CD14-positive monocyte (primary cell): ENCODE measurements at regions not wholly inside any gene's neighbourhood (a gene's known extent, or its start where the extent isn't known, plus 50 kb on each side); places are given as distances from the start of the nearest gene placed in this dataset.

Source experiments
- DNase-seq, 3 donors: peaks; one replicate each; pipeline ENCODE4 v3.0.0-alpha.2; 2011 to 2022
- H2AFZ ChIP-seq: 2 replicates; pipeline ENCODE4 v1.6.0; 2012; ENCODE audit warnings: mild to moderate bottlenecking, low read depth, low read length, inconsistent platforms; ENCODE audit not compliant: insufficient read depth, poor library complexity, severe bottlenecking
- H3K27ac ChIP-seq, 2 donors: 1 replicate in 1 of 2; 2 replicates in 1 of 2; pipeline ENCODE4 v1.5.1; 2012 to 2013; ENCODE audit warnings: low read length in 2 of 2, control low read depth in 1 of 2, inconsistent platforms in 1 of 2, low read depth in 1 of 2, mild to moderate bottlenecking in 1 of 2
- H3K27me3 ChIP-seq, 2 donors: one replicate each; pipeline versions ENCODE4 v1.6.0 to v1.6.1; 2011 to 2013; ENCODE audit warnings: low read length in 2 of 2; ENCODE audit not compliant: control insufficient read depth in 2 of 2, insufficient read depth in 2 of 2
- H3K36me3 ChIP-seq, 2 donors: replicated peaks in 1 of 2; 1 replicate in 1 of 2; 2 replicates in 1 of 2; pipeline versions ENCODE4 v1.5.1 to v1.6.1; 2012 to 2013; ENCODE audit warnings: low read length in 2 of 2, control low read depth in 1 of 2, inconsistent platforms in 1 of 2, mild to moderate bottlenecking in 1 of 2; ENCODE audit not compliant: insufficient read depth in 2 of 2, control insufficient read depth in 1 of 2
- H3K4me1 ChIP-seq, 2 donors: 1 replicate in 1 of 2; 2 replicates in 1 of 2; pipeline versions ENCODE4 v1.5.1 to v1.6.1; 2012 to 2013; ENCODE audit warnings: low read length in 2 of 2, control low read depth in 1 of 2, inconsistent platforms in 1 of 2, mild to moderate bottlenecking in 1 of 2, moderate library complexity in 1 of 2; ENCODE audit not compliant: insufficient read depth in 2 of 2, control insufficient read depth in 1 of 2
- H3K4me2 ChIP-seq: replicated peaks from 2 replicates; pipeline ENCODE3; 2012; ENCODE audit warnings: low read length, moderate library complexity, mild to moderate bottlenecking; ENCODE audit not compliant: poor library complexity, severe bottlenecking; ENCODE audit errors: extremely low read depth
- H3K4me3 ChIP-seq, 3 experiments: fragments of 200-600 bp in 1 of 3; sonication (generic) in 1 of 3; replicated peaks in 1 of 3; 1 replicate in 2 of 3; 2 replicates in 1 of 3; pipeline ENCODE4 v1.5.1; 2011 to 2013; ENCODE audit warnings: low read length in 3 of 3, mild to moderate bottlenecking in 3 of 3, control low read depth in 2 of 3, low read depth in 2 of 3, inconsistent platforms in 1 of 3, moderate library complexity in 1 of 3
- H3K79me2 ChIP-seq: 2 replicates; pipeline ENCODE4 v1.6.0; 2012; ENCODE audit warnings: mild to moderate bottlenecking, control low read depth, inconsistent platforms, low read length, moderate library complexity; ENCODE audit not compliant: insufficient read depth
- H3K9ac ChIP-seq: 2 replicates; pipeline ENCODE4 v1.6.0; 2017; ENCODE audit warnings: low read length, mild to moderate bottlenecking; ENCODE audit not compliant: insufficient read depth, poor library complexity, severe bottlenecking
- H3K9me3 ChIP-seq, 2 donors: replicated peaks in 1 of 2; 1 replicate in 1 of 2; 2 replicates in 1 of 2; pipeline versions ENCODE4 v1.5.1 to v1.6.1; 2012 to 2013; ENCODE audit warnings: low read length in 2 of 2, control low read depth in 1 of 2; ENCODE audit not compliant: control insufficient read depth in 1 of 2, insufficient read depth in 1 of 2
- H4K20me1 ChIP-seq: 2 replicates; pipeline ENCODE4 v1.6.0; 2012; ENCODE audit warnings: mild to moderate bottlenecking, low read length, control low read depth, moderate library complexity; ENCODE audit not compliant: insufficient read depth
- H3K27ac Mint-ChIP-seq, 7 donors: one replicate each; pipeline ENCODE4 v1.8.0; 2020; ENCODE audit warnings: mild to moderate bottlenecking in 7 of 7, mixed read lengths in 7 of 7, moderate library complexity in 6 of 7, inconsistent platforms in 2 of 7
- H3K27me3 Mint-ChIP-seq, 3 donors: one replicate each; pipeline ENCODE4 v1.8.0; 2021 to 2022; ENCODE audit warnings: low read depth in 3 of 3, mild to moderate bottlenecking in 3 of 3, mixed read lengths in 3 of 3, moderate library complexity in 3 of 3, inconsistent platforms in 1 of 3
- H3K36me3 Mint-ChIP-seq, 2 donors: one replicate each; pipeline ENCODE4 v1.8.0; 2020; ENCODE audit warnings: mixed read lengths in 2 of 2, inconsistent platforms in 1 of 2, mild to moderate bottlenecking in 1 of 2
- H3K4me1 Mint-ChIP-seq: one replicate; pipeline ENCODE4 v1.8.0; 2020; ENCODE audit warnings: mild to moderate bottlenecking, mixed read lengths
- H3K4me3 Mint-ChIP-seq, 2 donors: one replicate each; pipeline ENCODE4 v1.8.0; 2020; ENCODE audit warnings: mild to moderate bottlenecking in 2 of 2, mixed read lengths in 2 of 2, moderate library complexity in 1 of 2
- H3K9me3 Mint-ChIP-seq, 7 donors: one replicate each; pipeline ENCODE4 v1.8.0; 2020 to 2022; ENCODE audit warnings: mixed read lengths in 7 of 7, mild to moderate bottlenecking in 6 of 7, moderate library complexity in 6 of 7, inconsistent platforms in 2 of 7
- WGBS: methylation state at CpG from one replicate; pipeline ENCODE4 v1.1.5; 2013; ENCODE audit warnings: missing lambda C conversion rate; ENCODE audit not compliant: insufficient coverage; 5-methylcytosine and 5-hydroxymethylcytosine counted together
- intact Hi-C, 2 donors: fragments of 100-400 bp; cut with micrococcal nuclease; formaldehyde crosslinking; loops; one replicate each; pipeline versions ENCODE4 v1.15.0 to v1.15.1; 2023
- TF ChIP-seq, protein P1 (sequence below): fragments of 200-600 bp; IDR thresholded peaks from one replicate; pipeline ENCODE4 v1.8.0; 2022; ENCODE audit warnings: antibody characterized with exemption, mild to moderate bottlenecking

DNA sequence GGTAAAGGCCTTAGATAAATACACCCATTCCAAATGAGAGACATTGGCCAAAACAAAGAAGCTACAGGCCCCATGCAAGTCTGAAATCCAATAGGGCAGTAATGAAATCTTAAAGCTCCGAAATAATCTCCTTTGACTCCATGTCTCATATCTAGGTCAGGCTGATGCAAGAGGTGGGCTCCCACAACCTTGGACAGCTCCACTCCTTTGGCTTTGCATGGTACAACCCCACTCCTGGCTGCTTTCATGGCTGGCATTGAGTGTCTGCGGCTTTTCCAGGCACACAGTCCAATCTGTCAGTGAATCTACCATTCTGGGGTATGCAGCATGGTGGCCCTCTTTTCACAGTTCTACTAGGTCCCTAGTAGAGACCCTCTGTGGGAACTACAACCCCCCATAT is 762.5 kb downstream of the LIG4 start:
- intact Hi-C loops: no loop called here
- peaks cover 7 to 17% (median 10%) of the 10 kb centered on the region in 7 donors for H3K9me3 Mint-ChIP-seq

DNA sequence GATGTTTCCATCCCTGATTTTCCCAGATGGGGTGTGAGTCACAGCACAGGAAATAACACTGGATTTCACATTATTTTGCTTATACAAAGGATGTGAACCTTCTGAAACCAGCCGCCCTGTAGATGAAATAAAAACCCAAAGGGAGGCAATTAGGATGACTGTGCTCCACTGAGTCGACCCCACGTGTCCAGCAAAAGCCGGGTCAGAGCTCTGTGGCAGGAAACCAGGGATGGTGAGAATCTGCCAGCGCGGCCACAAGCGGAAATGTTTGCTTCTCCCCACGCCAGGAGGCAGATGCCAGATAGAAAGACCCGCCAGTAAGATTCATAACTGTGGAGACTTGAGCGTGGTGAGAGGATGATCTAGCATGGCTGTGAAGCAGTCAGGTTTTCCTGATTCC is 764.4 kb downstream of the LIG4 start:
- H3K36me3 Mint-ChIP-seq: no peaks in the 10 kb centered on the region
- H3K4me3 Mint-ChIP-seq: no peak overlapping the region
- no peak overlapping the region for H3K4me2 ChIP-seq

More for the DNA sequence above, 762.5 kb downstream of the LIG4 start:
- Histone ChIP-seq H3K27me3 (no peaks in the 10 kb centered on the region), H3K27ac (no peak overlapping the region), H3K9me3 (peaks cover 17 to 25% of the 10 kb centered on the region in 2 donors), H3K4me1 (no peaks in the 10 kb centered on the region), H3K4me2 (no peak overlapping the region), H3K9ac (no peak overlapping the region), H3K36me3 (no peaks in the 10 kb centered on the region), H2AFZ (no peak overlapping the region), H3K79me2 (no peaks in the 10 kb centered on the region), H3K4me3 (no peak overlapping the region), H4K20me1 (no peaks in the 10 kb centered on the region)
- Mint-ChIP-seq H3K27me3 (peaks cover 0 to 4% (median 2%) of the 10 kb centered on the region in 3 donors), H3K4me1 (no peaks in the 10 kb centered on the region), H3K36me3 (no peaks in the 10 kb centered on the region), H3K4me3 (no peak overlapping the region), H3K27ac (no peak overlapping the region)
- no peak for DNase-seq
- WGBS: 89% methylated on average over 1 of the region's 2 CpGs
- TF ChIP-seq, protein P1, sequence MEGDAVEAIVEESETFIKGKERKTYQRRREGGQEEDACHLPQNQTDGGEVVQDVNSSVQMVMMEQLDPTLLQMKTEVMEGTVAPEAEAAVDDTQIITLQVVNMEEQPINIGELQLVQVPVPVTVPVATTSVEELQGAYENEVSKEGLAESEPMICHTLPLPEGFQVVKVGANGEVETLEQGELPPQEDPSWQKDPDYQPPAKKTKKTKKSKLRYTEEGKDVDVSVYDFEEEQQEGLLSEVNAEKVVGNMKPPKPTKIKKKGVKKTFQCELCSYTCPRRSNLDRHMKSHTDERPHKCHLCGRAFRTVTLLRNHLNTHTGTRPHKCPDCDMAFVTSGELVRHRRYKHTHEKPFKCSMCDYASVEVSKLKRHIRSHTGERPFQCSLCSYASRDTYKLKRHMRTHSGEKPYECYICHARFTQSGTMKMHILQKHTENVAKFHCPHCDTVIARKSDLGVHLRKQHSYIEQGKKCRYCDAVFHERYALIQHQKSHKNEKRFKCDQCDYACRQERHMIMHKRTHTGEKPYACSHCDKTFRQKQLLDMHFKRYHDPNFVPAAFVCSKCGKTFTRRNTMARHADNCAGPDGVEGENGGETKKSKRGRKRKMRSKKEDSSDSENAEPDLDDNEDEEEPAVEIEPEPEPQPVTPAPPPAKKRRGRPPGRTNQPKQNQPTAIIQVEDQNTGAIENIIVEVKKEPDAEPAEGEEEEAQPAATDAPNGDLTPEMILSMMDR: no peak

More for the DNA sequence above, 764.4 kb downstream of the LIG4 start:
- no peaks in the 10 kb centered on the region for H3K79me2 ChIP-seq
- intact Hi-C loops: no loop called here
- Mint-ChIP-seq H3K9me3 (peaks cover 8 to 17% (median 12%) of the 10 kb centered on the region in 7 donors), H3K4me1 (no peaks in the 10 kb centered on the region), H3K27me3 (peaks cover under 1 to 4% (median 2%) of the 10 kb centered on the region in 3 donors), H3K27ac (no peak overlapping the region)
- H3K9me3 ChIP-seq: peaks cover 17 to 25% of the 10 kb centered on the region in 2 donors
- H3K4me1 ChIP-seq: no peaks in the 10 kb centered on the region
- no peak overlapping the region for H3K4me3 ChIP-seq
- no peaks in the 10 kb centered on the region for H4K20me1 ChIP-seq
- no peaks in the 10 kb centered on the region for H3K36me3 ChIP-seq
- 49% methylated on average over 7 of the region's 10 CpGs for WGBS
- H3K27ac ChIP-seq: no peak overlapping the region
- H3K27me3 ChIP-seq: no peaks in the 10 kb centered on the region
- no peak for DNase-seq
- H3K9ac ChIP-seq: no peak overlapping the region
- TF ChIP-seq, protein P1: no peak
- H2AFZ ChIP-seq: no peak overlapping the region
